ENCODE measurements at regions not wholly inside any gene's neighbourhood (a gene's known extent, or its start where the extent isn't known, plus 50 kb on each side); places are given as distances from the start of the nearest gene placed in this dataset.

DNA sequence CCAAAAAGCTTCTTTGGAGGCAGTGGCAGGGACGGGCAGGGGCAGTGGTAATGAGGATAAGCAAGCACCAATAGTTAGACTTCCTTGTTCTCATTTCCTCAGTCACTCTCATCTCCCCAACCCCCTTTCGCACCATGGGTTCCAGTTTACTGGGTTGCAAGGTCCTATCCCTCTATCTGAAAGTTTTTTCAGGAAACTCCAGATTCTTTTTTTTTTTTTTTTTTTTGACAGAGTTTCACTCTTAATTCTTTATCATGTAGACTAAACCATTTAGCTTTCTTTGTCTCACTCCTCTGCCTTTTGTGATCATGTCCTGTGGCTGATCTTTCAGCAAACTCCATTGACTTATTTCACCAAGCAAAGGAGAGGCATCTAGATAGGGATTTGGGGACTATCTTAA lies 51.4 kb upstream of the GMDS start:
- TF ChIP-seq, protein P1, sequence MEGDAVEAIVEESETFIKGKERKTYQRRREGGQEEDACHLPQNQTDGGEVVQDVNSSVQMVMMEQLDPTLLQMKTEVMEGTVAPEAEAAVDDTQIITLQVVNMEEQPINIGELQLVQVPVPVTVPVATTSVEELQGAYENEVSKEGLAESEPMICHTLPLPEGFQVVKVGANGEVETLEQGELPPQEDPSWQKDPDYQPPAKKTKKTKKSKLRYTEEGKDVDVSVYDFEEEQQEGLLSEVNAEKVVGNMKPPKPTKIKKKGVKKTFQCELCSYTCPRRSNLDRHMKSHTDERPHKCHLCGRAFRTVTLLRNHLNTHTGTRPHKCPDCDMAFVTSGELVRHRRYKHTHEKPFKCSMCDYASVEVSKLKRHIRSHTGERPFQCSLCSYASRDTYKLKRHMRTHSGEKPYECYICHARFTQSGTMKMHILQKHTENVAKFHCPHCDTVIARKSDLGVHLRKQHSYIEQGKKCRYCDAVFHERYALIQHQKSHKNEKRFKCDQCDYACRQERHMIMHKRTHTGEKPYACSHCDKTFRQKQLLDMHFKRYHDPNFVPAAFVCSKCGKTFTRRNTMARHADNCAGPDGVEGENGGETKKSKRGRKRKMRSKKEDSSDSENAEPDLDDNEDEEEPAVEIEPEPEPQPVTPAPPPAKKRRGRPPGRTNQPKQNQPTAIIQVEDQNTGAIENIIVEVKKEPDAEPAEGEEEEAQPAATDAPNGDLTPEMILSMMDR (tag by site-specific recombination; IDR thresholded peaks at IDR 0.05), result no peak
- TF ChIP-seq, protein P2, sequence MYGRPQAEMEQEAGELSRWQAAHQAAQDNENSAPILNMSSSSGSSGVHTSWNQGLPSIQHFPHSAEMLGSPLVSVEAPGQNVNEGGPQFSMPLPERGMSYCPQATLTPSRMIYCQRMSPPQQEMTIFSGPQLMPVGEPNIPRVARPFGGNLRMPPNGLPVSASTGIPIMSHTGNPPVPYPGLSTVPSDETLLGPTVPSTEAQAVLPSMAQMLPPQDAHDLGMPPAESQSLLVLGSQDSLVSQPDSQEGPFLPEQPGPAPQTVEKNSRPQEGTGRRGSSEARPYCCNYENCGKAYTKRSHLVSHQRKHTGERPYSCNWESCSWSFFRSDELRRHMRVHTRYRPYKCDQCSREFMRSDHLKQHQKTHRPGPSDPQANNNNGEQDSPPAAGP (tag by site-specific recombination; IDR thresholded peaks at IDR 0.05), result no peak
- TF ChIP-seq, protein P3, sequence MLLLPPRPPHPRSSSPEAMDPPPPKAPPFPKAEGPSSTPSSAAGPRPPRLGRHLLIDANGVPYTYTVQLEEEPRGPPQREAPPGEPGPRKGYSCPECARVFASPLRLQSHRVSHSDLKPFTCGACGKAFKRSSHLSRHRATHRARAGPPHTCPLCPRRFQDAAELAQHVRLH (tag by site-specific recombination; IDR thresholded peaks at IDR 0.05), result no peak
- TF ChIP-seq SP2 (tag by site-specific recombination; IDR thresholded peaks at IDR 0.05) (no peak), TRIM28 (IDR thresholded peaks at IDR 0.05; ENCODE audit: borderline replicate concordance, low read length) (no peak), ZBTB17 (tag by site-specific recombination; IDR thresholded peaks at IDR 0.05) (no peak), PRDM1 (tag by site-specific recombination; IDR thresholded peaks at IDR 0.05) (no peak), ZNF23 (tag by site-specific recombination; IDR thresholded peaks at IDR 0.05; ENCODE audit: borderline replicate concordance) (no peak), ZNF133 (tag by site-specific recombination; IDR thresholded peaks at IDR 0.05) (no peak), ZNF302 (tag by site-specific recombination; IDR thresholded peaks at IDR 0.05; ENCODE audit: low read depth) (no peak)
- TF ChIP-seq, protein P4, sequence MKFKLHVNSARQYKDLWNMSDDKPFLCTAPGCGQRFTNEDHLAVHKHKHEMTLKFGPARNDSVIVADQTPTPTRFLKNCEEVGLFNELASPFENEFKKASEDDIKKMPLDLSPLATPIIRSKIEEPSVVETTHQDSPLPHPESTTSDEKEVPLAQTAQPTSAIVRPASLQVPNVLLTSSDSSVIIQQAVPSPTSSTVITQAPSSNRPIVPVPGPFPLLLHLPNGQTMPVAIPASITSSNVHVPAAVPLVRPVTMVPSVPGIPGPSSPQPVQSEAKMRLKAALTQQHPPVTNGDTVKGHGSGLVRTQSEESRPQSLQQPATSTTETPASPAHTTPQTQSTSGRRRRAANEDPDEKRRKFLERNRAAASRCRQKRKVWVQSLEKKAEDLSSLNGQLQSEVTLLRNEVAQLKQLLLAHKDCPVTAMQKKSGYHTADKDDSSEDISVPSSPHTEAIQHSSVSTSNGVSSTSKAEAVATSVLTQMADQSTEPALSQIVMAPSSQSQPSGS (tag by site-specific recombination; IDR thresholded peaks at IDR 0.05; ENCODE audit: low read depth), result no peak
- TF ChIP-seq, protein P5, sequence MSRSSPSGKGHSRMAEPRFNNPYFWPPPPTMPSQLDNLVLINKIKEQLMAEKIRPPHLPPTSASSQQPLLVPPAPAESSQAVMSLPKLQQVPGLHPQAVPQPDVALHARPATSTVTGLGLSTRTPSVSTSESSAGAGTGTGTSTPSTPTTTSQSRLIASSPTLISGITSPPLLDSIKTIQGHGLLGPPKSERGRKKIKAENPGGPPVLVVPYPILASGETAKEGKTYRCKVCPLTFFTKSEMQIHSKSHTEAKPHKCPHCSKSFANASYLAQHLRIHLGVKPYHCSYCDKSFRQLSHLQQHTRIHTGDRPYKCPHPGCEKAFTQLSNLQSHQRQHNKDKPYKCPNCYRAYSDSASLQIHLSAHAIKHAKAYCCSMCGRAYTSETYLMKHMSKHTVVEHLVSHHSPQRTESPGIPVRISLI (tag by site-specific recombination; IDR thresholded peaks at IDR 0.05), result no peak
